ENCODE measurements at regions not wholly inside any gene's neighbourhood (a gene's known extent, or its start where the extent isn't known, plus 50 kb on each side); places are given as distances from the start of the nearest gene placed in this dataset.

DNA sequence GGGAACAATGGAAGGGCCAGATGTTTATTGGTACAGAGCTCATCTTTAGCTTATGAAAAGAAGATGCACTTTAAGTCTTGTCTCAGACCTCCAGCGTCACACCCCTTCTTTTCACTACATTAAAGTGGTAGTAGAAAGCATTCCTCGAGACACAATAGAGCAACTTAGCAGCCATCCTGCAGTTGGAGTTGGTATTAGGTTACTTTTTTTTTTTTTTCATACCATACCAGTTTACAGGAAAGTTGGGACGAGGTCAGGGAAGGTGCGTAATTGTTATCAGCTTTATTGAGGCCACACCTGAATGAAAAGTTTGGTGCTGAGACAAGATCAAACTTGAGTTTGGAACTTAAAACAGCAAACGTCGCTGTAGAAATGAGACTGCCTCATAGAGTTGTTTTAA is 203.8 kb downstream of the SOX2 start:
- TF ChIP-seq POLR2A (IDR thresholded peaks at IDR 0.05) (no peak), CTCF (IDR thresholded peaks at IDR 0.05) (no peak)

Measured in prostate gland (tissue), 2 donors.